ENCODE measurements at regions not wholly inside any gene's neighbourhood (a gene's known extent, or its start where the extent isn't known, plus 50 kb on each side); places are given as distances from the start of the nearest gene placed in this dataset.

GRCh38 chr11:56905936-56906335, 82.8 kb upstream of the OR5AK2 start:
- Histone ChIP-seq H3K9ac (ENCODE audit: low read length) (no peak overlapping the region), H3K4me1 (ENCODE audit: control insufficient read depth, insufficient read depth, low read length) (no peaks in the 10 kb centered on the region), H3K4me3 (ENCODE audit: low read length) (no peak overlapping the region), H3K27ac (ENCODE audit: low read depth, low read length) (no peak overlapping the region), H3K36me3 (ENCODE audit: control insufficient read depth, insufficient read depth, low read length) (no peaks in the 10 kb centered on the region), H3K27me3 (ENCODE audit: control insufficient read depth, insufficient read depth, low read length) (no peaks in the 10 kb centered on the region)

- Histone ChIP-seq H3K27ac (ENCODE audit: low read depth, low read length) (no peak overlapping the region), H3K4me1 (ENCODE audit: control insufficient read depth, insufficient read depth, low read length) (no peaks in the 10 kb centered on the region), H3K27me3 (ENCODE audit: control insufficient read depth, insufficient read depth, low read length) (no peaks in the 10 kb centered on the region), H3K4me3 (ENCODE audit: low read length) (no peak overlapping the region), H3K36me3 (ENCODE audit: control insufficient read depth, insufficient read depth, low read length) (no peaks in the 10 kb centered on the region), H3K9ac (ENCODE audit: low read length) (no peak overlapping the region)
Observed at GRCh38 chr11:56905442-56905841, 83.3 kb upstream of the OR5AK2 start.

- no peak overlapping the region for H3K4me3 ChIP-seq (ENCODE audit: low read length)
- no peaks in the 10 kb centered on the region for H3K4me1 ChIP-seq (ENCODE audit: control insufficient read depth, insufficient read depth, low read length)
- no peaks in the 10 kb centered on the region for H3K27me3 ChIP-seq (ENCODE audit: control insufficient read depth, insufficient read depth, low read length)
- H3K27ac ChIP-seq (ENCODE audit: low read depth, low read length) = no peak overlapping the region
- H3K36me3 ChIP-seq (ENCODE audit: control insufficient read depth, insufficient read depth, low read length) = no peaks in the 10 kb centered on the region
- no peak overlapping the region for H3K9ac ChIP-seq (ENCODE audit: low read length)
Observed at GRCh38 chr11:56898856-56899255, 89.9 kb upstream of the OR5AK2 start.

DNA sequence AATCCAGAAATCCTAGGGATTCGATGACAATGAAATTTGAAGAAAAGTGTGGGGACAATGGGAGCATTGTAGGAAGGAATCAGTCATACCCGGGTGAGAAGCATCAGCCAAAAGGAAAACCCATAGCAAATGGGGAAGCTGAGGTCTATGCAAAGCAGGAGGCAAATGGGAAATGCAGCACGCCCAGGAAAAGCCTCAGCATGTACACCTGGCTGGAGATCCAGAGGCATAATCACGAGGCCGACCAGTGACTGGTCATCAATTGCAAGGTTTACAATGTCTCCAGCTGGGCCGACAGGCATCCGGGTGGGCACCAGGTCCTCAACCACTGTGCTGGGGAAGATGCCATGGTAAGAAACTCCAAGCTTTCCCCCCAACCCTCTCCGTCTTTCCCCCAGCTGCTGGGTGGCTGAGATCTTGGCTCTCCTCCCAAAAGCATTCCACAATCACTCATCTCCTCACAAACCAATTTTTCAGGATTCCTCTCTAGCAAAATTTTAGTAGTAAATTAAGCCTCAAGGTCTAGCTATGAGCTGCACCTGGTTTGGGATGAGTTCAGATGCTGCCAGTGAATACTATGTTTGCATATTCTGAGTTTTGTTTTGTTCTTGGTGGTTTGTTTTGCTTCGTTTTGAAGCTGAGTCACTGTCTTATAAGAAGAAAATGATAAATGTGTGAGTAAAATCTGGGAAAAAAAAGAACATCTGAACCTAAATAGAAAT, 98.0 kb upstream of the OR5AK2 start:
- H3K4me3 ChIP-seq (ENCODE audit: low read length) = no peak overlapping the region
- H3K36me3 ChIP-seq (ENCODE audit: control insufficient read depth, insufficient read depth, low read length) = no peaks in the 10 kb centered on the region
- H3K9ac ChIP-seq (ENCODE audit: low read length) = no peak overlapping the region
- no peaks in the 10 kb centered on the region for H3K27me3 ChIP-seq (ENCODE audit: control insufficient read depth, insufficient read depth, low read length)
- H3K4me1 ChIP-seq (ENCODE audit: control insufficient read depth, insufficient read depth, low read length) = no peaks in the 10 kb centered on the region
- H3K27ac ChIP-seq (ENCODE audit: low read depth, low read length) = no peak overlapping the region

GRCh38 chr11:56889986-56890385, 98.7 kb upstream of the OR5AK2 start:
- Histone ChIP-seq H3K9ac (ENCODE audit: low read length) (no peak overlapping the region), H3K27me3 (ENCODE audit: control insufficient read depth, insufficient read depth, low read length) (no peaks in the 10 kb centered on the region), H3K4me1 (ENCODE audit: control insufficient read depth, insufficient read depth, low read length) (no peaks in the 10 kb centered on the region), H3K27ac (ENCODE audit: low read depth, low read length) (no peak overlapping the region), H3K36me3 (ENCODE audit: control insufficient read depth, insufficient read depth, low read length) (no peaks in the 10 kb centered on the region), H3K4me3 (ENCODE audit: low read length) (no peak overlapping the region)

- H3K4me3 ChIP-seq (ENCODE audit: low read length) = no peak overlapping the region
- no peaks in the 10 kb centered on the region for H3K36me3 ChIP-seq (ENCODE audit: control insufficient read depth, insufficient read depth, low read length)
- no peak overlapping the region for H3K27ac ChIP-seq (ENCODE audit: low read depth, low read length)
- no peak overlapping the region for H3K9ac ChIP-seq (ENCODE audit: low read length)
- H3K27me3 ChIP-seq (ENCODE audit: control insufficient read depth, insufficient read depth, low read length) = no peaks in the 10 kb centered on the region
- no peaks in the 10 kb centered on the region for H3K4me1 ChIP-seq (ENCODE audit: control insufficient read depth, insufficient read depth, low read length)
Observed at GRCh38 chr11:56887940-56888339, 100.8 kb upstream of the OR5AK2 start.

DNA sequence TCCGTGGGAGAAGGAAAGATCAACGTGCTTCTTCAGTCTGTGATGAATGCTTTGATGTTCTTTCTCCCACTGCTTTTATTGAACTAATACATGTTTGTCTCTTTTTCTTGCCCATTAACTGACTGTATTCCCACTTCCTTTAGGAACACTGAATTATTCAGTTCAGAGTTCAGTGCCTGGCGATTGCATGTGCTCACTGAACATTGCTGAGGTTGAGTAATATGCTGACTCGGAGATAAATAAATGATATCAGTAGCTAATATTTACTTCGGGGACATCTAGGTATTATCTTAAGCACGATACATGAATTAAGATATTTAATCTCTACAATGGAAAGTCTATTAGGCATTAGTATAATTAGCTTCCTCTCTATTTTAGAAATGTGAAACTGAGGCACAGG, 102.3 kb upstream of the OR5AK2 start:
- Histone ChIP-seq H3K27me3 (ENCODE audit: control insufficient read depth, insufficient read depth, low read length) (no peaks in the 10 kb centered on the region), H3K36me3 (ENCODE audit: control insufficient read depth, insufficient read depth, low read length) (no peaks in the 10 kb centered on the region), H3K4me3 (ENCODE audit: low read length) (no peak overlapping the region), H3K4me1 (ENCODE audit: control insufficient read depth, insufficient read depth, low read length) (no peaks in the 10 kb centered on the region), H3K27ac (ENCODE audit: low read depth, low read length) (no peak overlapping the region), H3K9ac (ENCODE audit: low read length) (no peak overlapping the region)

- no peak overlapping the region for H3K9ac ChIP-seq (ENCODE audit: low read length)
- no peaks in the 10 kb centered on the region for H3K27me3 ChIP-seq (ENCODE audit: control insufficient read depth, insufficient read depth, low read length)
- no peak overlapping the region for H3K27ac ChIP-seq (ENCODE audit: low read depth, low read length)
- H3K4me1 ChIP-seq (ENCODE audit: control insufficient read depth, insufficient read depth, low read length) = no peaks in the 10 kb centered on the region
- H3K36me3 ChIP-seq (ENCODE audit: control insufficient read depth, insufficient read depth, low read length) = no peaks in the 10 kb centered on the region
- H3K4me3 ChIP-seq (ENCODE audit: low read length) = no peak overlapping the region
Observed at GRCh38 chr11:56885854-56886253, 102.9 kb upstream of the OR5AK2 start.

- H3K27ac ChIP-seq (ENCODE audit: low read depth, low read length) = no peak overlapping the region
- no peaks in the 10 kb centered on the region for H3K36me3 ChIP-seq (ENCODE audit: control insufficient read depth, insufficient read depth, low read length)
- H3K27me3 ChIP-seq (ENCODE audit: control insufficient read depth, insufficient read depth, low read length) = no peaks in the 10 kb centered on the region
- H3K4me1 ChIP-seq (ENCODE audit: control insufficient read depth, insufficient read depth, low read length) = no peaks in the 10 kb centered on the region
- H3K9ac ChIP-seq (ENCODE audit: low read length) = no peak overlapping the region
- H3K4me3 ChIP-seq (ENCODE audit: low read length) = no peak overlapping the region
Observed at GRCh38 chr11:56885177-56885576, 103.5 kb upstream of the OR5AK2 start.

- Histone ChIP-seq H3K27ac (ENCODE audit: low read depth, low read length) (no peak overlapping the region), H3K36me3 (ENCODE audit: control insufficient read depth, insufficient read depth, low read length) (no peaks in the 10 kb centered on the region), H3K4me1 (ENCODE audit: control insufficient read depth, insufficient read depth, low read length) (no peaks in the 10 kb centered on the region)
Observed at GRCh38 chr11:56883371-56883987, 105.2 kb upstream of the OR5AK2 start.

GRCh38 chr11:56876621-56877275, 112.0 kb upstream of the OR5AK2 start:
- Histone ChIP-seq H3K9ac (ENCODE audit: low read length) (no peak overlapping the region), H3K27ac (ENCODE audit: low read depth, low read length) (no peak overlapping the region), H3K4me1 (ENCODE audit: control insufficient read depth, insufficient read depth, low read length) (peaks cover 3% of the 10 kb centered on the region), H3K36me3 (ENCODE audit: control insufficient read depth, insufficient read depth, low read length) (no peaks in the 10 kb centered on the region), H3K4me3 (ENCODE audit: low read length) (no peak overlapping the region), H3K27me3 (ENCODE audit: control insufficient read depth, insufficient read depth, low read length) (no peaks in the 10 kb centered on the region)

More at GRCh38 chr11:56883371-56883987, 105.2 kb upstream of the OR5AK2 start:
- no peak overlapping the region for H3K4me3 ChIP-seq (ENCODE audit: low read length)
- no peak overlapping the region for H3K9ac ChIP-seq (ENCODE audit: low read length)
- H3K27me3 ChIP-seq (ENCODE audit: control insufficient read depth, insufficient read depth, low read length) = no peaks in the 10 kb centered on the region

- no peaks in the 10 kb centered on the region for H3K27me3 ChIP-seq (ENCODE audit: control insufficient read depth, insufficient read depth, low read length)
- no peaks in the 10 kb centered on the region for H3K36me3 ChIP-seq (ENCODE audit: control insufficient read depth, insufficient read depth, low read length)
- H3K27ac ChIP-seq (ENCODE audit: low read depth, low read length) = no peak overlapping the region
- no peak overlapping the region for H3K4me3 ChIP-seq (ENCODE audit: low read length)
- H3K9ac ChIP-seq (ENCODE audit: low read length) = no peak overlapping the region
- H3K4me1 ChIP-seq (ENCODE audit: control insufficient read depth, insufficient read depth, low read length) = no peaks in the 10 kb centered on the region
Observed at GRCh38 chr11:56855217-56855616, 106.7 kb upstream of the OR9G4 start.

Measured in rectal smooth muscle tissue (tissue), 1 donor.